Thoracic aorta (tissue), 2 donors: ENCODE measurements at regions not wholly inside any gene's neighbourhood (a gene's known extent, or its start where the extent isn't known, plus 50 kb on each side); places are given as distances from the start of the nearest gene placed in this dataset.

Experiments
- ATAC-seq: fragments of 150-250 bp; one replicate; pipeline ENCODE4 v1.8.0; 2017; ENCODE audit warnings: low read depth; ENCODE audit not compliant: insufficient number of reproducible peaks, low FRiP score
- DNase-seq: peaks from one replicate; pipeline ENCODE4 v3.0.0-alpha.2; 2020; ENCODE audit warnings: low spot score
- H3K27ac ChIP-seq, 2 donors: fragments of 200-600 bp; sonication (generic); 1 replicate in 1 of 2; 2 replicates in 1 of 2; pipeline ENCODE4 v1.5.1; 2016; ENCODE audit warnings: mild to moderate bottlenecking in 2 of 2, moderate library complexity in 2 of 2
- H3K27me3 ChIP-seq: fragments of 200-600 bp; sonication (generic); replicated peaks from 2 replicates; pipeline ENCODE4 v1.6.0; 2016; ENCODE audit warnings: mild to moderate bottlenecking; ENCODE audit not compliant: insufficient read depth
- H3K36me3 ChIP-seq: fragments of 200-600 bp; sonication (generic); one replicate; pipeline ENCODE4 v1.5.1; 2016
- H3K4me1 ChIP-seq, 2 donors: fragments of 200-600 bp; sonication (generic); 1 replicate in 1 of 2; 2 replicates in 1 of 2; pipeline versions ENCODE4 v1.5.1 to v1.6.0; 2016; ENCODE audit warnings: low read depth in 2 of 2, mild to moderate bottlenecking in 1 of 2; ENCODE audit not compliant: control insufficient read depth in 1 of 2
- H3K4me3 ChIP-seq: fragments of 200-600 bp; sonication (generic); 2 replicates; pipeline ENCODE4 v1.5.1; 2016; ENCODE audit warnings: mild to moderate bottlenecking
- H3K9me3 ChIP-seq: fragments of 200-600 bp; sonication (generic); 2 replicates; pipeline ENCODE4 v1.5.1; 2016
- CTCF ChIP-seq: fragments of 200-600 bp; sonication (generic); IDR thresholded peaks from one replicate; pipeline ENCODE4 v1.5.1; 2019; ENCODE audit warnings: antibody characterized with exemption

GRCh38 chr13:50401721-50402465 is 386.6 kb downstream of the KCNRG start:
- DNase-seq (no peak), ATAC-seq (no peak)
- Histone ChIP-seq H3K4me1 (peaks cover 0 to 8% of the 10 kb centered on the region in 2 donors), H3K4me3 (no peak overlapping the region), H3K9me3 (no peaks in the 10 kb centered on the region), H3K27ac (no peak overlapping the region), H3K36me3 (no peaks in the 10 kb centered on the region), H3K27me3 (no peaks in the 10 kb centered on the region)
- TF ChIP-seq CTCF: no peak

GRCh38 chr13:50403311-50403710 is 388.1 kb downstream of the KCNRG start:
- no peak for TF ChIP-seq CTCF
- Histone ChIP-seq H3K9me3 (no peaks in the 10 kb centered on the region), H3K36me3 (no peaks in the 10 kb centered on the region), H3K4me1 (peaks cover 0 to 8% of the 10 kb centered on the region in 2 donors), H3K4me3 (no peak overlapping the region), H3K27me3 (no peaks in the 10 kb centered on the region), H3K27ac (no peak overlapping the region)
- no peak for DNase-seq
- ATAC-seq: no peak

GRCh38 chr13:50404116-50404515 is 388.9 kb downstream of the KCNRG start:
- Histone ChIP-seq H3K27ac (no peak overlapping the region), H3K27me3 (no peaks in the 10 kb centered on the region), H3K4me3 (no peak overlapping the region), H3K9me3 (no peaks in the 10 kb centered on the region), H3K4me1 (peaks cover 0 to 8% of the 10 kb centered on the region in 2 donors), H3K36me3 (no peaks in the 10 kb centered on the region)
- DNase-seq: no peak
- ATAC-seq: no peak
- TF ChIP-seq CTCF: no peak

GRCh38 chr13:50404769-50405168 is 389.5 kb downstream of the KCNRG start:
- H3K4me3 ChIP-seq: no peak overlapping the region
- no peaks in the 10 kb centered on the region for H3K27me3 ChIP-seq
- H3K9me3 ChIP-seq: no peaks in the 10 kb centered on the region
- ATAC-seq: no peak
- TF ChIP-seq CTCF: no peak
- no peak for DNase-seq
- H3K36me3 ChIP-seq: no peaks in the 10 kb centered on the region
- peaks cover 0 to 7% of the 10 kb centered on the region in 2 donors for H3K4me1 ChIP-seq
- H3K27ac ChIP-seq: no peak overlapping the region

- Histone ChIP-seq H3K27me3 (no peaks in the 10 kb centered on the region), H3K27ac (no peak overlapping the region), H3K9me3 (no peaks in the 10 kb centered on the region), H3K4me1 (peaks cover 9 to 14% of the 10 kb centered on the region in 2 donors), H3K36me3 (no peaks in the 10 kb centered on the region), H3K4me3 (no peak overlapping the region)
- no peak for ATAC-seq
- no peak for DNase-seq
- no peak for TF ChIP-seq CTCF
Measured at GRCh38 chr13:50406831-50407230, 391.6 kb downstream of the KCNRG start.
